ENCODE measurements at regions not wholly inside any gene's neighbourhood (a gene's known extent, or its start where the extent isn't known, plus 50 kb on each side); places are given as distances from the start of the nearest gene placed in this dataset.

DNA sequence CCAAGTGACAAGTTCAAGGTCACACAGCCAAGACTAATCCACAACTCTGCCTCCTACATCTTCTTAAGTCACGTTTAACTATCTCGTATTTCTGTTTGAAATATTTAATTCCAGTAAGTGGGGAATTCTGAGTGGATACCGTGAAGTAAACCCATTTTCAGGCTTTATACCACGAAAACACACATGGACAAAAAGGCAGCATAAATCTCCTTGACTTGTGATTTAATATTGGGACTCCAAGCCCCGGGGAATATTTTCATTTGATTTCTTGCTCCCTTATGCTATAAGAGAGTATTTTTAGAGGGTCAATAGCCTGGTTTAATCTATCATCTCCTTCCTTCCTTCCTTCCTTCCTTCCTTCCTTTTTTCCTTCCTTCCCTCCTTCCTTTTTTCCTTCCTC lies 716.7 kb downstream of the VRK1 start:
- no peak for DNase-seq

DNA sequence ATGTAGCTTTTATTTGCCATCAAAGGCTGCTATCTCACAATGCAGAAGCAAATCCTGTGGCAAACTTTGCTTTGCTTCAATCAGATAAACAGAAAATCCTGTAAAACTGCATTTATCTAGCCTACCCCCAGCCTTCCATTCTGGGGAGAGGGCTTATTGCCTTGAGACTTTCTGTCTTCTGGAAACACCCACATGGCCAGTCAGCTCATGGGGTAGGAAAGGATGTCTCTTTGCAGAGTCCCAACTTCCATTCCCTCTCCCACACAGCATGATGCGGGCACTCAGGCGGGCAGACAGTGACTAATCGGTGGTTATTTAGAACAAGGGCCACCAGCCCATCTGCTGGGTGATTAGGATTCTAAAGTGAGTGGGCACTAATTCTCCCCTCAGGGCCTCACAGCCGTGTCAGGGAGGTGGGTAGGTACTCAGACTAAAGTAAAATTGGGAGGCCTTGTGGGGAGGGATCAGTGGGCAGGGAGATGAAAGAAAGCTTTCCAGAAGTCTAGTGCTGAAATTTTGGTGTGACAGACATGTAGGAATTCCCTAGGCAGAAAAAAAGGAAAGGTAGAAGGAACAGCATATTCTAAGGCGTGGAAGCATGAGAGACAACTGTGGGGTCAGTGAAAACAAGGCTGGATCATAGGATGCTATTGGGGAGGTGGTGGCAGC lies 720.5 kb downstream of the VRK1 start:
- no peak for DNase-seq

DNA sequence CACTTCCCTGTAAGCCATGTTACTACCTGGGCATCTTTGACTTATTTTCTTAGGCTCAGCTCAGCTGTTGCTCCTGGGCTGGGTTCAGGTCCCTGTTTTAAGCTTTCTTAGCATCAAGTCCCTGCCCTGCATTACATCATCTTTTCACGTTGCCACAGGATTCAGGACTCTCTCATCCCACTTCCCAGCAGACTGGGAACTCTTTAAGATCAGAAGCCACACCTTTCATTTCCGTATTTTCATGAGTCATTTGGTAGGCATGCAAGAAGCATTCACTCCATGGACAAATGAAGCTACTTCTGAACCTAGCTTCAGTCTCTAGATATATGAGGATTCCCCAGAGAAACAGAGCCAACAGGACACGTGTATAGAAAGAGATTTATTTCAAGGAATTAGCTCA lies 726.8 kb downstream of the VRK1 start:
- no peak for DNase-seq

DNA sequence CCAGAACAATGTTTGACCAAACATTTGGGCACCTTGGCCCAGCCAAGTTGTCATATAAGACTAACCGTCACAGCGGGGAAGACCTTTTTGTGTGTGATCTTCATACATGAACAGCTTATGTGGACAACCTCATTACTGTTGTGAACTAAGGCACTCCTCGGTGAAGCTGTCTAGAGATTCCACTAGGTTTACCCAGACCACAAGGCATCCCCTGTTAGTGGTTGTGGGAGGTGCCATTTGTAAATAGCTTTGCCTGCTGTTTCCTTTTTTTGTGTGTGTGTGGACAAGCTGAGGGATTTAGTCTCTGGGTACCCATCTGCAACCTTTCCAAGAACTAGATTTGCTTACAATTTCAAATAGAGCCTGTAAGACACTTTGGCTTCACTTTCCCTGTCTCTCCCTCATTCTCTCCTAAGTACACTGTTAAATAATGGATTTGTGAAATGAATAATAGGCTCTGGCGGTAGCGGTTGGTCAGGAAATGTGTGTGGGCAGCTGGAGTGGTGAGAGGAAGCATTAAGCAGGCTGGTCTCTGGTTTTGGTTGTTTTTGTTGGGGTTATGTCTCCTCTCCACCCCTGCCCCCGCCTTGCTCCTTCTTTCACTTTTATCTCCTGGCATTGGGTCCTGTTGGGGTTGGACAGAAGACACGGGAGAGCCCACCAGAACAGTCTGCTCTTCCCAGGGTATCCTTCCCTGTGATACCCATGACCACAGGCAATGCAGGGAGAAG lies 727.6 kb downstream of the VRK1 start:
- DNase-seq, result no peak

DNA sequence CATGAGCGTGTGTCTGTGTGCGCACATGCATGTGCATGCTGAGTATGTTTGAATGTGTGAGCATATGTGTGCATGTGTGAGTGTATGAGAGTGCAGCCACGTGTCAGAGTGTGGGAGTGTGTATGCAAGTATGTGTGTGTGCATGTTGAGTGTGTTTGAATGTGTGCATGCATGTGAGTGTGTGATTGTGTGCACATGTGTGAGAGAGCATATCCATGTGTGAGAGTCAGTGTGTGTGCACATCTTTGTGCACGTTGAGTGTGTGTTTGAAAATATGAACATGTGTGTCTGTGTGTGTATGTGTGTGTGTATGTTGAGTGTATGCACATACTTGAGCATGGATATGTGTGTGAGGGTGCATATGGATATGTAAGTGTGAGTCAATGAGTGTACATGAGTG lies 730.8 kb downstream of the VRK1 start:
- DNase-seq, result no peak

DNA sequence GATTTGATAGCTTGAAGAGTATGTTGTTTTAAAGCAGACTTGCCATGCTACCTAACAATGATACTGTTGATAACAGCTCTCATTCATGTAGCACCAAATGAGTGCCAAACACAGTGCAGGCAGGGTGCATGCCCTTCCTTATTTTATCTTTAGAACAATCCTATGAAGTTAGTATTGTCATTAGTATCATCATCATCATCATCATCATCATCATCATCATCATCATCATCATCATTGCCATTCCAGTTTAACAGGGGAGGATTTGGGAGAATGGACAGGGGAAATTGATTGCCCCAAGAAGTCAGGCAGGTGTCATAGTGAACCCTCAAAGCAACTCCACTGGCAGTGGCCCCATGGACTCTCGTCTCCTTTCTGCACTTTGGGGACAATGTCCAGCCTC lies 734.9 kb downstream of the VRK1 start:
- DNase-seq, result no peak

GRCh38 chr14:97536421-97536820 lies 739.2 kb downstream of the VRK1 start:
- DNase-seq, result no peak

DNA sequence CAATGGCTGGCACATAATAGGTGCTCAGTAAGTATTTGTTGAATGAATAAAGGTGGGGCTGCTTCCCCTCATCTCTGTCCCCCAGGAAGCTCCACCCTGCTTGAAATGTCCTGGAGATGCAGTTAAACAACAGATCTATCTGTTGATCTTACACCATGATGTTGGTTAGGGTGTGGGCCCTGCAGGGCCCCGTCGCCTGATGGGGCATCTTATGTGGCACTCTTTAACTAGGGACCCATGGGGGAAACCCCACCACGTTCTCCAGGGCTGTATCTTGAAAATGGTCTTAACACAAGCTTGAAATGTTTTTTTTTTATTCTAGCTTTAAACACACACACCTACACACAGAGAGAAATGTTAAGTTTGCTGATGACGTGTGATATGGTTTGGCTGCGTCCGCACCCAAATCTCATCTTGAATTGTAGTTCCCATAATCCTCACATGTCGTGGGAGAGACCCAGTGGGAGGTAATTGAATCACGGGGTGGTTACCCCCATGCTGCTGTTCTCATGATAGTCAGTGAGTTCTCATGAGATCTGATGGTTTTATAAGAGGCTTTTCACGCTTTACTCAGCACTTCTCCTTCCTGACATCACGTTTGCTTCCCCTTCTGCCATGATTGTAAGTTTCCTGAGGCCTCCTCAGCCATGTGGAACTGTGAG lies 741.7 kb downstream of the VRK1 start:
- DNase-seq, result no peak

DNA sequence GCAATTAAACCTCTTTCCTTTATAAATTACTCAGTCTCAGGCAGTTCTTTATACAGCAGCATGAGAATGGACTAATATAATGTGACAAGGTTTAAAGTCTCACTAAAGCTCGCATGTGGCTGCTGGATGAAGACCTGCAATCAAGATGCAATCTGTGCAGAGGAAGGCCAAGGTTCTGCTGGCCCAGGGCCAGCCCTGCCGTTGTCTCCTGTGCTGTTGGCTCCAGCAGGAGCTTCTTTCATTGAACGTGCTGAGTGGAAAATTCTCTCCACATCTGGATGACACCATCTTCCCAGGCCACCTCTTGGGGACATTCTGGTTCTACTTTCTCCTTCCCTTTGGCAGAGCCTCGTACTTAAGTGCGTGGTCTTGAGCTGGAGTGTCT lies 742.2 kb downstream of the VRK1 start:
- DNase-seq, result peak; percentile 31

- DNase-seq, result no peak
Observed at GRCh38 chr14:97539884-97540283, 742.7 kb downstream of the VRK1 start.

DNA sequence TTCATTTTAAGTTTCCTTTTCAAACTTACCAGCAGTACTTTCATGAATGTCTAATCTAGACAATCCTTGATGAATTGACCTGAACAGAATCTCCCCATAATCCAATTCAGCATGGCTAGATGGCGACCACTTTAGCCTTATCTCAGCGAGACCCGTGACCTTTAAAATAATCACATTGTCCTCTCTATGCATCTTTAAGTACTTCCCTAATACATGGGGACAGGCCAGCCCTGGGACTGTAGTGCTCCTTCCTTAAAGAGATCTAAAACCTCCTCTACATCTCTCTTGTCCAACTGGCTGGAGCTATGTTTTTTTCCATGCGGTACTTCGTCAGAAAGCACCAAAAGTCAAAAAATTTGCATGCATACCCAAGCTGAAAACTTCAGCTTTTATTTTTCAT lies 746.0 kb downstream of the VRK1 start:
- no peak for DNase-seq

DNA sequence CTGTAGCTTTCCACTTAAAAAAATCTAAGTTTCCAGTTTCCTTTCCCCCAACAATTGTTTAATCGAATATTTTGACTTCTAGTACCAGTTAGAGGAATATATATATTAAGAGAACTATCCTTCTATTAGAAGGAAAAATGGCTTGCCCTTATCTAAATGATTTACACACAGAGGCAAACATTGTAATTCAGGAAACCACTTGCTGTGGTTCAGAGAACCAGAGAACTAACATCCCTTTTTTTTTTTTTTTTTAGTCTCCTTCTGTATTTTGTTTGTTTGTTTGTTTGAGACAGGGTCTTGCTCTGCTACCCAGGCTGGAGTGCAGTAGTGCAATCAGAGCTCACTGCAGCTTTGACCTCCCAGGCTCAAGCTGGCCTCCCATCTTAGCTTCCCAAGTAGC lies 746.6 kb downstream of the VRK1 start:
- no peak for DNase-seq

DNA sequence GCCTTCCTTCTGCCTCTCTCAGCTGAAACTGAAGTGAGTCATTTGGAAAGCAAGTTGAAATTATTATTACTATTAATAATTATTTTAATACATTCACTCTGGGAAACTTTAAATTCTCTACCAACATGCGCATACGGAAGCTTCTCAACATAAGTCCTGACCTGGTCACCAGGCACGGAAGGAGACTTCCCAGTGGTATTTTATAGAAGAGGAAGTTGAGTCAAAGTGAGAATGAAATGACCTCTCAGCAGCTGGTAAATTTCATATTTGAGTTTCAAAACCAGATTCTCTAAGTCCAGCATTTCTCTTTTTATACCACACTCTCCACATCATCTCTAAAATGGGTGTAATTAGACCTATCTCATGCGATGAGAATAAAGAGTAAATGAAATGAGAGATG lies 747.4 kb downstream of the VRK1 start:
- peak; percentile 19 for DNase-seq

DNA sequence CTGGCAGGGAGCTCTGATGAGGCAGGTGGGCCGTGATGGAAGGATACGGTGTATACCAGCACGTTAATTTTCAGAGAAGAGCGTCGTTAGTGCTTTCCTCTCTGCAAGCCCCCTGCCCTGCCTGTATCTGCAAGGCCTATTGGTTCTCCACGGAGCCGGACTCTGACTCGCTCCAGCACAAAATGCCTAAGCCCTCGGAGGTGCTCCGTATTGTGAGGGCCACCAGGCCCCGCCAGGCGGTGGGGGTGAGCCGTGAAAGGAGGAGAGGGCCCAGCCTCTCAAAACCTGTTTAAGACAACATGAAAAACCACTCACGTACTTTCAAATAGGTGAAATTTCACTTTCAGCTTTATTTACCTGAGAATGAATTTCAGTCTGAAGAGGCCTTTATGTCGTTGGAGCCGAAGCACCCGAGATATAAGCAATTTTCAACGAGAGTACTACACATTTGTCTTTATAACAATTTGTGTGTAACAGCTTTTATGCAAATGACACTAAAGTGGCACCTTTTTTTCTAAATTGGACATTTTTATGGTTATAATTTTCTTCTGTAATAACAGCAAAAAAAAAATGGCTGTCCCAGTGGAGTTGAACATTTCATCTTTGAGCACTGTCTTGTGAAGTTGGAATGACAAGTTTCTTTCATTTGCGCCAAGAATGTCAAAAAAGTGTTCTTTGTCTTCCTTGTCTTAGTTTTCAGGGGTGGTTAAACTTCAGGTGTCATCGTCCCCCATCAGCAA lies 749.5 kb downstream of the VRK1 start:
- DNase-seq, result no peak

- DNase-seq, result no peak
Observed at GRCh38 chr14:97550463-97550862, 753.3 kb downstream of the VRK1 start.

DNA sequence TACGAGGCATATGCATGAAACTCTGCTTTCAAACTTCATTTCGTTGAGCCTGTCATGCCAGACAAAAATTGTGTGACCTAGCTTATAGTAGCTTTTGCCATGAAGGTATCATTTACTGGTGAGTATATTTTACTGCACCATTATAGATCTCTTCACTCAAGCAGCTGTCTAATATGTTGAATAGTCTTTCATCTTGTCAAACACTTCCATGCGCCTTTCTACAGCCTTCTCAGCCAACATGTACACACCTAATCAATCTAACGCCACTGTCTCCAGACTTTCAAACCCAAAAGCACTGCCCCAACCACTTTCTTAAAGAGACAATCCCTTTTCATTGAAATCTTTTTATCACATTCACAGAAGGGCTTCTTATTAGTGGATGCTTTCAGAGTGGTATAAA lies 757.4 kb downstream of the VRK1 start:
- no peak for DNase-seq

DNA sequence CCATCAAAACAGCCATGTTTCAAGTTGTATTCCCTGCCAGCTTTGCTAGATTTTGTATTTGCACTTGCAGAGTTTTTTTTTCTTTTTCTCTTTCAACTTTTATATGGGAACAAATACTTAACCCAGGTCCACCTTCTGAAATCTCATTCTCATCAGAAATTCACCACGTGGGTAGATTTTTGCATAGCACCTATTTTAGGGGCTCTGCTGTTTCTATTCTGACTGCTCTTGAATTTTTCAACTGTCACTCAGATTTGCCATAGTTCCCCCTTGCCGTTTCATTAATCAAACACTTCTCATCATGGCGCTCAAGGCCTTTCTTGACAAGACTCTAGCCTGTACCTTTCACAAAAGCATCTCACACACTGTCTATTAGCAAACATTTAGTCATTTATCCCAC lies 767.2 kb downstream of the VRK1 start:
- DNase-seq, result no peak

DNA sequence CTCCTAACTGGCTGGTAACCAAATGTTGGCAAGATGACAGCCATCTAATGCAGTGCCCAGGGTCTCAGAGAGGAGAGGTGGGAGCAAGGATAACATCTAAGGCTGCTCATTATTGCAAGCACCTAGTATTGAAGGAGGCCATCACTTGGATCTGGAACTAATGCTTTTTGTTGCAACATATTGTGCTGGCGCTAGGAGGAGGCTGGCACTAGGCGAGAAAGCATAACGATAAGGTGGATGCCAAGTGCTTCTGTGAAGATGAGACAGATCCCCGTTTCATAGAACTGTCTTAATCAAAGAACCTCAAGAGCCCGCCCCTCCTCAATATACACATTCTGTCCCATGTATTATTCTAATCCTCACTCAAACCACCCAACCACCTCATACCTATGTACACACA lies 774.0 kb downstream of the VRK1 start:
- no peak for DNase-seq

DNA sequence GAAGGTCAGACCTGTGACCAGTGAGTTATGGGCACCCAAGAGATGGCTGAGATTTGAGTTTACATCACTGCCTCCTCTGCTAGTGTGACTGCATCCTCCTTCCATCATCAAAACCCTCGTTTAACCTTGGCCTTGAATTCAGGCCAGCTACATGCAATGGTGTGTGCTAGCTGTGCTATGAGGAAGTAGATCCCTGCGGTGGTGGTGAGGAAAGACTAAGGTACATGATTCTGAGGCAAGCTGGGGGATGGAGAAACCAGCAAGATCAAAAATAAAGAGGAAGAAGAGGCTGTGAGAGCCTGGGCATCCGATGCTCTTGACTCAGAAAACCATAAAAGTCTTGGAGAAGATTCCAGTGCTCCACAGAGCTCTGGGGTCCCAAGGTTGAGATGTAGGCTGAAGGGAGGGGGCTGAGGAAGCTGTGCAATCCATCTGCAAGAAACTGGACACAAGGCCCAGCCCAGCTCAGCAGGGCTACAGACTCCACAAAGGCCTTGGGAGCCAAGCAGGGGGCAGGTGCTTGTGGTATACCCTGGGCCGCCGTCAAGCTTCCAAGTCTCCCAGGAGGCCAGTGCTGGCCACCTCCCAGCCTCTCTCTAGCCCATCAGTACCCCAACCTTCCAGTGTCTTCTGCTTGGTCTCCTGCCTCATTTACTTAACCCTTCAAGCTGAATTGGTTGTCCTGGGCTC lies 774.8 kb downstream of the VRK1 start:
- DNase-seq, result no peak

GRCh38 chr14:97572583-97573458 lies 775.6 kb downstream of the VRK1 start:
- no peak for DNase-seq

DNA sequence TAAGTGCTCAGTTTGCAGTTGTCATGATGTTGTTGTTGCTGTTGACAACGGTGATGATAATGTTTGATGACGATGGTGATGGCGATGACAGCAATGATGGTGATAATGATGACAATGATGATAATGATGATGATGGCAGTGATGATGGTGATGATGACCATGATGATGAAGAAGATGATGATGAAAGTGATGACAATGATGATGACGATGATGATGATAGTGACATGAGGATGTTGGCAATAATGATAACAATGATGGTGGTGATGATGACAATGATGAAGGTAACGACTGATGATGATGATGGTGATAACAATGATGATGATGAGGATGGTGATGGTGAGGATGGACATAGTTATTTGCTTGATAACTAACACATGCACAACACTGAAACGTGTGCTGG lies 778.5 kb downstream of the VRK1 start:
- no peak for DNase-seq

All from muscle of arm (tissue), 1 donor.